ENCODE measurements at regions not wholly inside any gene's neighbourhood (a gene's known extent, or its start where the extent isn't known, plus 50 kb on each side); places are given as distances from the start of the nearest gene placed in this dataset.

DNA sequence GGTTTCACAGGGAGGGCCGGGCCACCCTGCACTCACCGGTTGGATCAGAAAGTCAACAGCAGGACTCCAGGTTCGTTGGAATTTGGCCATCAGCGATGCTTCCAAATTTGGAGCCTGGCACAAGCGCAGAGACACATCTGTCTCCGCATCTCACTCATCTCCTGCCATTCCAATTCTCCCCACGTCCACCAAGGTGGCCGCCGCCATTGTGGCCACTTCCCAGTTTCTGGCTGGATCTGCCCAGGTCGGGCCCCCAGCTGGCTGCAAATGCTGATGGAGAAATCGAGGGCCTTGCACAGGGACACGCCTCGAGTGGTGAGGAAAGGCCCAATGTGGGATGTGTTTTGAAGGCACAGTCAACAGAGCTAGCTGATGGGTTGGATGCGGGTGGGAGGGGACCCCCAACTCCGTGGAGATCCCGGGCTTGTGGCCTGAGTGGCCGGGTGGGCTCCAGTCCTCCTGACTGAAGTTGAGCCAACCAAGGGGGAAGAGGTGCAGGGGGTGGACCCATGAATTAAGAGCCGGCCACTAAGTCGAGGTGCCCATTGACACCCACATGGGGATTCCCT, 102.7 kb downstream of the CRYAA start:
- no peak for DNase-seq

DNA sequence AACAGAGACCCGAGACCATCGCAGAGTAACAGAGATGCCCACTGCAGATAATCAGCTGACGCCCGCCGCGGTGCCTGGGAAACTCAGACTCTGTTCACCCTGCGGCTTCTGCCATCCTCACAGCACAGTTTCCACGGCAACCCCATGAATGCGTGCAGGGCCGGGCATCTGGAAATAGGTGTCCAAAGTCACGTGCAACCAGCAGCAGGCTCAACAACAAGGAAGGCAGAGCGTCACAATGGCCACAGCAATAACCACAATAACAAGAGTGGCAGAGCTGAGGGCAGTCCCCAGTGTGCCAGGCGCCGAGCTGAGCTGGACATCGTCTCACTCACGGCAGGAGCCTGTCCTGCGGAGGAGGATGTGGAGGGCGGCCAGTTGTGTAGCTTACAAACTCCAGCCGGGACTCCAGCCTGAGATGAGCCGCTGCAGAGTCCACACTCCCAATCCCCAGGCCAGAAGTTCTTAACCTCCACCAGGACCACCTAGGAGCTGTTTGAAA, 102.0 kb downstream of the CRYAA start:
- no peak for DNase-seq

DNA sequence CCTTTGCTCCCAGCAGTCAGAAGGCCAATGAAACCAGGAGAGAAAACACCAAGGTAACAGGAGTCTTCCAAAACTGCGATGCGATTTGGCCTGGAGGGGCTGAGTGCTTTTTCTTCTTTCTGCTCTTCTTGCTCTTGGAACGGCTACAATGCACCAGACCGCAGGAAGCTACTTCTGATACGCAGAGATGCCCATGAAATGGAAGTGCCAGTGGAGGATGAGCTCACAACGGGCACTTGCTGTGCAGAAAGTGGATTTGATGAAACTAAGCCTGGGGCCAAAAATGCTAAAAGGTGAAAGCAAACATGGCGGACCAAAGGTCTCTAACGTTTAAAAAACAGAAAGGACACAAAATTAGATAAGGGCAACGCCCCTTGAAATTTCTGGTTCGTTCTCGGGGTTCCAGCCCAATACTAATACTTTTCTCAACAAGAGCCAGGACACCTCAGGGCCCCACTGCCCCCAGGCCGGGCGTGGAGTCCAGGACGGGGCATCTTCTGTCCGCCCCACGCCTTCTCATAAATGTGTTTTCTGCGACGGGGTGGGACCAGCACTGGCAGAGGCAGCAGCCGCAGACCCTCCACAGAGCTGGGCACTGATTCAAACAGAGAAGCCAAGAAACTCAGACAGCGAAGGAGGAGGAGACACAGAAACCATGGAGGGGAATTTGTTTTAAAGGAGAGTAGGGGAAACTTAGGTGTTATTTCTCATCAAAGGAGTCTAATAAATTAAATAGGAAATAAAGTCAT, 101.3 kb downstream of the CRYAA start:
- DNase-seq = no peak

DNA sequence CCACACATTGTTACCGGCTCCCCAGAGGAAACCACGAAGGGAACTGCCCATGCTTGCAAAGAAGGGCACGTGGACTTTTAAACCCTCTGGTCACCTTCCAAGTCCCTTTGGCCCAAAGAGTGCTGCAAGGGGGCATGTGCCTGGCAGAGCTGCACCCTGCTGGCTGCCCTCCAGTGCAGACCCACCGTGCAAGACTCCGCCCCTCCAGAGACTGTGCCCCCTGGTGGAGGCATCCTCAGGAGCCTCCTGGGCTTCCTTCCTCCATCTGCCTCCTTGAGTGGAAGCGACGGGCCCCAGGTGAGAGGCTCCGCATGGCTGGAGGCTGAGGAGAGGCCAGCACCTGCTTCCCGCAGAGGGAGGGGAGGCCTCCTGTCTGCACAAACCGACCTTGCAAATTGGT, 100.6 kb downstream of the CRYAA start:
- DNase-seq = peak; percentile 59

DNA sequence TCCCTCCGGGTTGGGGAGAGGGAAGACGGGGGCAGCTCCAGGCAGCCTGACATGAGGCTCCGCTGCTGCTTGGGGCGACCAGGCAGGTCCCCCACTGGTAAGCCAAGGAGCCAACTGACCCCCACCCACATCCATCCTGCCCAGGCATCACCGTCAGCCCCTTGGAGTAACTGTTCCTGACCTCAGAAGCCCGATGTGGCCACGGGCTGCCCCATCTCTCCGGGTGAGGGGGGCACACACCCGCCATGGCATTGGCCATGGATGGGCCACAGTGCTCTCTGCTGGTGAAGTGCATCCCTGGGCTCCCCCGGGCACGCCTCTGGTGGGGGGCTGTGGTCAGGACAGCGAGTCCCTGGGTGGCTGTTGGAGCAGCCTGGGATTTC, 100.0 kb downstream of the CRYAA start:
- DNase-seq = no peak

DNA sequence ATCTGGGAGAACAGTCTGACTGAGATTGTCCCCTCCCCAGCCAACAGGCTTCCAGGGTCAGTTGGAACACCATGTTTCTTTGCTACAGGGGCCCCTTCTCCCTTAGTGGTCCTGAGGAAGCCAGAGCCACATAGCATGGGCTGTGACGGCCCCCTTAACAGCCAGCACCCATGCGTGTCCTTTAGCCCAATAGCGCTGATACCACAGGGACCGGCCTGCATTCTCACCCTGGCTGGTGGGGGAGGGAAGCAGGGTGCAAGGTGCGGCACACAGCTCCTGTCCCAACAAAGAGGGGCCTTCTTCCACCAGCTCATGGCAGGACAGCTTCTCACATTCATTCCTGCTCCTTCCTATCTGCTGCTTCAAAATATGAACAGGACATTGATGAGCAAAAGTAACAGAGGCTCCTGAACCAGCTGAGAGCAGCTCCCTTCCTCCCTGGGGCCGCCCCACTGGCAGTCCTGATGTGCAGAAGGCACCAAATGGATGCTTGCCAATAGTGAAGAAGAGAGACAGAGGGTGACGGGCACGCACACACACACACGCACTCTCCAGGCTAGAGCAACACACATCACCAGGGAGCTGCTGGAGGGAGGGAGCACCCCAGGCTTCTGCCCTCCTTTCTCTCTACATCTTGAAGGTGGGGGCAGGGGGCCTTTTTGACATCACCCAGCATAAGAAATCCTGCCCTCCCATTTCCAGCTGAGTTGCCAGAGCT, 99.4 kb downstream of the CRYAA start:
- no peak for DNase-seq

DNA sequence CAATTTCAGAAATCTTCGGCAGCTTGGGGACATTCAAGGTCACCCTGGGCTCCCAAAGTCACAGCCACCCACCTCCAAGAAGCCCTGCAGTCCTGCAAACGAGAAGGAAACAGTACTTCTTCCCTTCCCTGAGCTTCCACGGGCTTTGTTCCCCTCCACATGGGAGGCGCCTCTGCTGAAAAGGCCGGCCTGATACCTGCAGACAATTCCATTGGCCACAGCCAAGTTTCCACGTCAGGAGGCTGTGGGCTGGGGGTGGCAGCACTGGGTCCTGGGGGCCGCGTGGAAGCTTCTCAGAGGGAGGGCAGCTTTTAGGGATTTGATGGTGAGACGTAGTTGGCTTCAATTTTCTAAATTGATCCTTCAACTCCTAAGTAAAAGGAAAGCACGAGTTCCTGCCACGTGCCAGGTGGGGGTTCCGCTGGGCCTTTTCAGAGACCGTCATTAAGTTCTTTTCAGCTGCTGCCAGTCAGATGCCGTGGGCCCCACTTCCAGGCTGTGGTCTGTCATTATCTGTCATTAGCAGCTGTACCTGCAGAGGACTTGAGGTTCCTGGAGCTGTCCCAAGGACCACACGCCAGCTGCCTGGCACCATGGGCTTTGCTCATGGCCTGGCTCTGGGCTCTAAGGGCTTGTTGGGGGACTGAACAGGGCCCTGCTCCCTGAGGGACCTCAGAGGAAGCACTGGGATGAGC, 98.7 kb downstream of the CRYAA start:
- DNase-seq = no peak

DNA sequence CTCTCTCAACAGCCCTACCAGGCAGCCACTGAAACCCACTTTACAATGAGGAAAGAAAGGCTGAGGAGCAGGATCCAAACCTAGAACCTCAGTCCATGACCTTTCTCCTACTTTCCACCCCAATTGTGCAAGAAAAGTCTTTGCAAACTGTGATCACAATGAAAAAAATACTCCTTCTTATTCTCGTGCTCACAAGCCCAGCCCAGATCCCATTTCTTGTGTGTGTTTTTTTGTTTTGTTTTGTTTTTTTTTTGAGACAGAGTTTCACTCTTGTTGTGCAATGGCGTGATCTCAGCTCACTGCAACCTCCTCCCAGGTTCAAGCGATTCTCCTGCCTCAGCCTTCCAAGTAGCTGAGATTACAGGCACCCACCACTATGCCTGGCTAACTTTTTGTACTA, 97.7 kb downstream of the CRYAA start:
- no peak for DNase-seq

DNA sequence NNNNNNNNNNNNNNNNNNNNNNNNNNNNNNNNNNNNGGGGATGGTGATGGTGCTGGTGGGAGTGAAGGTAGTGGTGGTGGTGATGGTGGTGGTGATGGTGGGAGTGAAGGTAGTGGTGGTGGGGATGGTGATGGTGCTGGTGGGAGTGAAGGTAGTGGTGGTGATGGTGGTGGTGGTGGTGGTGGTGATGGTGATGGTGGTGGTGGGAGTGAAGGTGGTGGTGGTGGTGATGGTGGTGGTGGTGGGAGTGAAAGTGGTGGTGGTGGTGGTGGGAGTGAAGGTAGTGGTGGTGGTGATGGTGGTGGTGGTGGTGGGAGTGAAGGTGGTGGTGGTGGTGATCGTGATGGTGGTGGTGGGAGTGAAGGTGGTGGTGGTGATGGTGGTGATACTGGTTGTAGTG, 93.6 kb downstream of the CRYAA start:
- DNase-seq = peak; percentile 8

Data from CD4-positive, alpha-beta T cell treated with Interleukin-6 for 4 hours (primary cell).